H9 (cell line): ENCODE measurements at regions not wholly inside any gene's neighbourhood (a gene's known extent, or its start where the extent isn't known, plus 50 kb on each side); places are given as distances from the start of the nearest gene placed in this dataset.

Experiments
- DNase-seq: peaks from one replicate; pipeline ENCODE4 v3.0.0-alpha.2; 2017
- H2AFZ ChIP-seq: one replicate; pipeline ENCODE4 v1.6.1; 2013; ENCODE audit warnings: mild to moderate bottlenecking, low read length, control low read depth, moderate library complexity
- H2AK5ac ChIP-seq: 2 replicates; pipeline ENCODE4 v1.6.1; 2013; ENCODE audit warnings: low read length, control low read depth, mixed read lengths; ENCODE audit not compliant: insufficient read length
- H2BK120ac ChIP-seq: one replicate; pipeline ENCODE4 v1.6.1; 2013; ENCODE audit warnings: low read depth, mild to moderate bottlenecking, low read length, control low read depth, inconsistent platforms; ENCODE audit not compliant: poor library complexity, severe bottlenecking
- H2BK12ac ChIP-seq: 2 replicates; pipeline ENCODE4 v1.6.1; 2013; ENCODE audit warnings: low read length, control low read depth, mixed read lengths, low read depth; ENCODE audit not compliant: insufficient read length
- H2BK15ac ChIP-seq: 2 replicates; pipeline ENCODE4 v1.6.1; 2013; ENCODE audit warnings: low read depth, low read length, control low read depth
- H2BK20ac ChIP-seq: one replicate; pipeline ENCODE4 v1.6.1; 2013; ENCODE audit warnings: low read depth, mild to moderate bottlenecking, low read length, control low read depth, inconsistent platforms; ENCODE audit not compliant: poor library complexity, severe bottlenecking
- H2BK5ac ChIP-seq: 2 replicates; pipeline ENCODE4 v1.6.1; 2013; ENCODE audit warnings: low read length, control low read depth, mixed read lengths; ENCODE audit not compliant: insufficient read length
- H3K14ac ChIP-seq: 2 replicates; pipeline ENCODE4 v1.6.1; 2013; ENCODE audit warnings: low read length, control low read depth; ENCODE audit not compliant: insufficient read depth
- H3K18ac ChIP-seq: 2 replicates; pipeline ENCODE4 v1.6.1; 2013; ENCODE audit warnings: low read depth, mild to moderate bottlenecking, mixed read lengths, low read length, control low read depth; ENCODE audit not compliant: insufficient read length
- H3K23ac ChIP-seq: 2 replicates; pipeline ENCODE4 v1.6.1; 2013; ENCODE audit warnings: low read length, control low read depth, mixed read lengths, low read depth; ENCODE audit not compliant: insufficient read length
- H3K23me2 ChIP-seq: 2 replicates; pipeline ENCODE4 v1.6.1; 2013; ENCODE audit warnings: low read depth, mild to moderate bottlenecking, mixed read lengths, low read length, control low read depth; ENCODE audit not compliant: insufficient read length, poor library complexity, severe bottlenecking
- H3K27ac ChIP-seq: 2 replicates; pipeline ENCODE4 v1.5.1; 2013; ENCODE audit warnings: low read length, control low read depth, mixed read lengths, low read depth; ENCODE audit not compliant: insufficient read length
- H3K27me3 ChIP-seq: 2 replicates; pipeline ENCODE4 v1.6.1; 2013; ENCODE audit warnings: low read length, control low read depth, inconsistent platforms; ENCODE audit not compliant: insufficient read depth
- H3K4ac ChIP-seq: 2 replicates; pipeline ENCODE4 v1.6.1; 2013; ENCODE audit warnings: low read depth, mild to moderate bottlenecking, control low read depth, inconsistent platforms, low read length, moderate library complexity
- H3K4me1 ChIP-seq: 2 replicates; pipeline ENCODE4 v1.6.1; 2013; ENCODE audit warnings: low read length, control low read depth, inconsistent platforms; ENCODE audit not compliant: insufficient read depth
- H3K4me2 ChIP-seq: 2 replicates; pipeline ENCODE4 v1.6.1; 2013; ENCODE audit warnings: low read length, control low read depth, mixed read lengths; ENCODE audit not compliant: insufficient read length, insufficient read depth
- H3K56ac ChIP-seq: 2 replicates; pipeline ENCODE4 v1.6.1; 2013; ENCODE audit warnings: low read depth, mild to moderate bottlenecking, mixed read lengths, low read length, control low read depth; ENCODE audit not compliant: insufficient read length
- H3K79me1 ChIP-seq: 2 replicates; pipeline ENCODE4 v1.6.1; 2013; ENCODE audit warnings: low read depth, mild to moderate bottlenecking, moderate library complexity, low read length, control low read depth, inconsistent platforms; ENCODE audit not compliant: insufficient read depth, poor library complexity, severe bottlenecking
- H3K79me2 ChIP-seq: 2 replicates; pipeline ENCODE4 v1.6.1; 2013; ENCODE audit warnings: low read length, control low read depth, inconsistent platforms; ENCODE audit not compliant: insufficient read depth
- H3K9ac ChIP-seq: 2 replicates; pipeline ENCODE4 v1.6.1; 2013; ENCODE audit warnings: low read length, control low read depth, mixed read lengths; ENCODE audit not compliant: insufficient read length; ENCODE audit errors: extremely low read depth
- H3K9me3 ChIP-seq: one replicate; pipeline ENCODE4 v1.6.1; 2013; ENCODE audit warnings: low read depth, low read length, inconsistent platforms; ENCODE audit not compliant: control insufficient read depth
- H3T11ph ChIP-seq: one replicate; pipeline ENCODE4 v1.6.1; 2013; ENCODE audit warnings: mild to moderate bottlenecking, low read length, control low read depth, inconsistent platforms
- H4K20me1 ChIP-seq: one replicate; pipeline ENCODE4 v1.6.1; 2013; ENCODE audit not compliant: control insufficient read depth, insufficient read length, insufficient read depth
- H4K5ac ChIP-seq: 2 replicates; pipeline ENCODE4 v1.6.1; 2013; ENCODE audit warnings: low read depth, mild to moderate bottlenecking, mixed read lengths, low read length, control low read depth; ENCODE audit not compliant: insufficient read length
- H4K8ac ChIP-seq: replicated peaks from 2 replicates; pipeline ENCODE4 v1.6.1; 2013; ENCODE audit warnings: low read length, control low read depth, mixed read lengths, low read depth; ENCODE audit not compliant: insufficient read length
- H4K91ac ChIP-seq: 2 replicates; pipeline ENCODE4 v1.6.1; 2013; ENCODE audit warnings: low read depth, mild to moderate bottlenecking, moderate library complexity, mixed read lengths, low read length, control low read depth; ENCODE audit not compliant: insufficient read length
- H3K27ac Mint-ChIP-seq, 3 experiments: 2 replicates in 2 of 3; 3 replicates in 1 of 3; pipeline ENCODE4 v1.8.0; 2020 to 2021; ENCODE audit warnings: mixed read lengths in 3 of 3, mild to moderate bottlenecking in 1 of 3, moderate library complexity in 1 of 3
- H3K27me3 Mint-ChIP-seq: 2 replicates; pipeline ENCODE4 v1.8.0; 2021; ENCODE audit warnings: low read depth, mild to moderate bottlenecking, moderate library complexity, mixed read lengths
- H3K36me3 Mint-ChIP-seq, 3 experiments: 2 replicates in 2 of 3; 3 replicates in 1 of 3; pipeline ENCODE4 v1.8.0; 2020 to 2021; ENCODE audit warnings: low read depth in 3 of 3, mixed read lengths in 3 of 3; ENCODE audit not compliant: insufficient read depth in 1 of 3
- H3K4me1 Mint-ChIP-seq, 2 experiments: 2 replicates each; pipeline ENCODE4 v1.8.0; 2020; ENCODE audit warnings: mixed read lengths in 2 of 2
- H3K4me3 Mint-ChIP-seq, 2 experiments: 2 replicates in 1 of 2; 3 replicates in 1 of 2; pipeline ENCODE4 v1.8.0; 2020 to 2021; ENCODE audit warnings: mild to moderate bottlenecking in 2 of 2, mixed read lengths in 2 of 2, moderate library complexity in 1 of 2
- H3K9me3 Mint-ChIP-seq, 2 experiments: 2 replicates in 1 of 2; 3 replicates in 1 of 2; pipeline ENCODE4 v1.8.0; 2020; ENCODE audit warnings: mild to moderate bottlenecking in 2 of 2, mixed read lengths in 2 of 2, moderate library complexity in 1 of 2
- CTCF ChIP-seq: fragments of 200-600 bp; sonication (generic); conservative IDR thresholded peaks from 3 replicates; pipeline ENCODE4 v1.8.0; 2021; ENCODE audit warnings: antibody characterized with exemption, mild to moderate bottlenecking
- WGBS: extraction: QIAGEN DNeasy Blood & Tissue Kit; methylation state at CpG from one replicate; pipeline ENCODE4 v1.1.7; 2013; ENCODE audit warnings: missing lambda C conversion rate, low lambda C conversion rate, mixed read lengths; ENCODE audit not compliant: insufficient read length; ENCODE audit errors: extremely low coverage; 5-methylcytosine and 5-hydroxymethylcytosine counted together

- H3K14ac ChIP-seq: no peak overlapping the region
- H2AFZ ChIP-seq: no peak overlapping the region
- H3K4me1 Mint-ChIP-seq: peaks cover 0 to 6% of the 10 kb centered on the region in 2 experiments; a peak in 1 of 4 replicates
- no peak overlapping the region for H3K4me2 ChIP-seq
- H3K27ac ChIP-seq: no peak overlapping the region
- H3K23me2 ChIP-seq: no peaks in the 10 kb centered on the region
- H2BK20ac ChIP-seq: no peak overlapping the region
- H3K4me3 Mint-ChIP-seq: no peak overlapping the region
- no peaks in the 10 kb centered on the region for H3K4me1 ChIP-seq
- H4K5ac ChIP-seq: no peak overlapping the region
- no peak overlapping the region for H3K9ac ChIP-seq
- no peak for DNase-seq
- H3K23ac ChIP-seq: no peak overlapping the region
- no peaks in the 10 kb centered on the region for H3K9me3 Mint-ChIP-seq
- no peak overlapping the region for H2BK15ac ChIP-seq
- no peaks in the 10 kb centered on the region for H3K27me3 Mint-ChIP-seq
- H2BK120ac ChIP-seq: no peak overlapping the region
- no peak overlapping the region for H2AK5ac ChIP-seq
- no peaks in the 10 kb centered on the region for H3K79me2 ChIP-seq
- H3K27ac Mint-ChIP-seq: no peak overlapping the region
- no peak overlapping the region for H2BK12ac ChIP-seq
- H2BK5ac ChIP-seq: no peak overlapping the region
- no peak overlapping the region for H3K4ac ChIP-seq
- no peaks in the 10 kb centered on the region for H3K36me3 Mint-ChIP-seq
- H3T11ph ChIP-seq: no peak overlapping the region
- TF ChIP-seq CTCF: no peak
- no peaks in the 10 kb centered on the region for H3K79me1 ChIP-seq
- no peak overlapping the region for H3K18ac ChIP-seq
- no peaks in the 10 kb centered on the region for H4K20me1 ChIP-seq
- no peak overlapping the region for H4K91ac ChIP-seq
- H4K8ac ChIP-seq: no peak overlapping the region
- no peaks in the 10 kb centered on the region for H3K9me3 ChIP-seq
- H3K56ac ChIP-seq: no peak overlapping the region
- WGBS: no CpG with 5 or more reads among the region's 1 CpG
- H3K27me3 ChIP-seq: no peaks in the 10 kb centered on the region
These were observed 657.0 kb upstream of the SYT4 start for GRCh38 chr18:43934322-43934721.
